ENCODE measurements at regions not wholly inside any gene's neighbourhood (a gene's known extent, or its start where the extent isn't known, plus 50 kb on each side); places are given as distances from the start of the nearest gene placed in this dataset.
A peak's percentile ranks its signal among the peaks of the same experiment; 100 is the strongest.

DNA sequence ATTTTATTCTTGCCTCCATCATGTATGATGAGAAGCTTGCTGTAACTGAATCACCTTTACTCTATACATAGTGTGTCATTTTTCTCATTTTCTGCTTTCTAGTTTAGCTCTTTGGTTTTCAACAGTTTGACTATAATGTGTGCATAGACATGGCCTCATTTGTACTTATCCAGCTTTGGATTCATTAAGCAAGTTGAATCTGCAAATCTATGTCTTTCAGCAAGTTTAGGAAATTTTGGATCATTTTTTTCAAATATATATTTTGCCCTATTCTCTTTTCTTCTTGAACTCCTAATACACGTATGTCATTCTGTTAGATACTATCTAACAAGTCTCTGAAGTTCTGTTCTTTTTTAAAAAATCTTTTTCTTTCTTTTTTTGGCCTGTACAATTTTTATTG is 57.8 kb downstream of the PRLHR start:
- Histone ChIP-seq H3K4me3 (ENCODE audit: low read depth in 1 of 2, low read length in 2 of 2) (no peak overlapping the region), H3K4me1 (ENCODE audit: insufficient read depth, low read length) (no peaks in the 10 kb centered on the region), H3K36me3 (ENCODE audit: insufficient read depth, low read length) (no peaks in the 10 kb centered on the region), H3K79me2 (ENCODE audit: insufficient read depth, low read length) (no peaks in the 10 kb centered on the region), H2AFZ (ENCODE audit: low read depth, low read length) (no peak overlapping the region), H3K27me3 (ENCODE audit: insufficient read depth, low read length, poor library complexity) (no peaks in the 10 kb centered on the region), H3K27ac (ENCODE audit: low read length) (no peak overlapping the region), H3K9me3 (ENCODE audit: insufficient read depth, low read length, severe bottlenecking) (no peaks in the 10 kb centered on the region), H3K4me2 (ENCODE audit: insufficient read depth, low read length) (no peak overlapping the region), H3K9ac (ENCODE audit: low read depth, low read length) (no peak overlapping the region), H4K20me1 (ENCODE audit: insufficient read depth, low read length) (no peaks in the 10 kb centered on the region)
- DNase-seq (no peak), ATAC-seq (ENCODE audit: insufficient read depth, low read depth) (no peak)
- TF ChIP-seq EZH2 (IDR thresholded peaks at IDR 0.05; ENCODE audit: borderline replicate concordance, low read depth, low read length, severe bottlenecking): no peak
- no peak for TF ChIP-seq CTCF (IDR thresholded peaks at IDR 0.05; ENCODE audit: borderline replicate concordance, extremely low read depth, low read length, poor library complexity, severe bottlenecking)

- H3K36me3 ChIP-seq (ENCODE audit: insufficient read depth, low read length): no peaks in the 10 kb centered on the region
Observed at GRCh38 chr10:118534136-118534535, 61.3 kb downstream of the PRLHR start.

DNA sequence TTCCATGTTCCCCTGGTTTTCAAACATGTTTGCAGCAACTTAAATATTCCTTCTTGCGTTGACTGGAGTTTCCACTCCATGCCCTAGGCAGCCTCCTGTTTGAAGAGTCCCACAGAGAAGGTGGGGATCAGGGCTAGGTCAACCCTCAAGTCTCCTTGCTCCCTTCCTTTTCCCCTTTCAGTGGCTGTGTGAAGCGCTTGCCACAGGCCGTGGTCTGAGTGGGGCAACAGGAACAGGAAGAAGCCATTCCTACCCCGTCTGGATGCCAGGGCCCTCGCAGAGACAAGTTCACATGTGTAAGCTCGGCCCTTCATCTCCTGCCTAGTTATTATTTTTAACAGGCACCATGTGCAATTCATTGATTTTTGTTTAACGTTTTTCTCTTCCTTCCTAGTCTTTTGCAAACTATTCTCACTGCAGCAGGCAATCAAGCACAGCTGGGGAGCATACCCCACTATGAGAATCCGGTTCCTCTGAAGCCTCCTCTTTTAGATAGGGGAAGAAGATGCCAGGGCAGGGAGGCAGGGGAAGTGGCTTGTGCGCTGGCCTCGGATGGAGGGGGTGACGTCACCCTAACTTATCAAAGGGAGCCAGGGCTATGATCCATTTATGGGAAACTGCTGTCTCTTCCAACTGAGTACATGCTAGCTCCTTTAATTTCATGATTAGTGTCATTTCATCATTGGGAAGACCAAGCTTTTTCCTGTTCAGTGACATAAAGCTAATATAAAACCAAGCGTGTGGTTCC is 64.2 kb downstream of the PRLHR start:
- no peaks in the 10 kb centered on the region for H3K9me3 ChIP-seq (ENCODE audit: insufficient read depth, low read length, severe bottlenecking)
- DNase-seq (peak; percentile 35), ATAC-seq (ENCODE audit: insufficient read depth, low read depth) (peak; percentile 61)
- H3K4me2 ChIP-seq (ENCODE audit: insufficient read depth, low read length): no peak overlapping the region
- TF ChIP-seq CTCF (IDR thresholded peaks at IDR 0.05; ENCODE audit: borderline replicate concordance, extremely low read depth, low read length, poor library complexity, severe bottlenecking) (no peak), EZH2 (IDR thresholded peaks at IDR 0.05; ENCODE audit: borderline replicate concordance, low read depth, low read length, severe bottlenecking) (no peak)
- no peaks in the 10 kb centered on the region for H4K20me1 ChIP-seq (ENCODE audit: insufficient read depth, low read length)
- H3K4me1 ChIP-seq (ENCODE audit: insufficient read depth, low read length): peaks cover 6% of the 10 kb centered on the region
- no peak overlapping the region for H3K27ac ChIP-seq (ENCODE audit: low read length)
- no peaks in the 10 kb centered on the region for H3K27me3 ChIP-seq (ENCODE audit: insufficient read depth, low read length, poor library complexity)
- no peak overlapping the region for H3K9ac ChIP-seq (ENCODE audit: low read depth, low read length)
- no peaks in the 10 kb centered on the region for H3K79me2 ChIP-seq (ENCODE audit: insufficient read depth, low read length)
- H2AFZ ChIP-seq (ENCODE audit: low read depth, low read length): peak overlapping the region; percentile 39; the same call in 1 of the 2 replicates
- no peak overlapping the region for H3K4me3 ChIP-seq (ENCODE audit: low read depth in 1 of 2, low read length in 2 of 2)
- no peaks in the 10 kb centered on the region for H3K36me3 ChIP-seq (ENCODE audit: insufficient read depth, low read length)

More at GRCh38 chr10:118534136-118534535, 61.3 kb downstream of the PRLHR start:
- H3K79me2 ChIP-seq (ENCODE audit: insufficient read depth, low read length): no peaks in the 10 kb centered on the region
- no peak overlapping the region for H2AFZ ChIP-seq (ENCODE audit: low read depth, low read length)
- H3K4me3 ChIP-seq (ENCODE audit: low read depth in 1 of 2, low read length in 2 of 2): no peak overlapping the region
- peaks cover 6% of the 10 kb centered on the region for H3K4me1 ChIP-seq (ENCODE audit: insufficient read depth, low read length)
- no peaks in the 10 kb centered on the region for H4K20me1 ChIP-seq (ENCODE audit: insufficient read depth, low read length)
- H3K4me2 ChIP-seq (ENCODE audit: insufficient read depth, low read length): no peak overlapping the region
- no peak for ATAC-seq (ENCODE audit: insufficient read depth, low read depth)
- H3K27ac ChIP-seq (ENCODE audit: low read length): no peak overlapping the region
- TF ChIP-seq CTCF (IDR thresholded peaks at IDR 0.05; ENCODE audit: borderline replicate concordance, extremely low read depth, low read length, poor library complexity, severe bottlenecking): no peak
- no peak for TF ChIP-seq EZH2 (IDR thresholded peaks at IDR 0.05; ENCODE audit: borderline replicate concordance, low read depth, low read length, severe bottlenecking)
- no peaks in the 10 kb centered on the region for H3K27me3 ChIP-seq (ENCODE audit: insufficient read depth, low read length, poor library complexity)
- H3K9ac ChIP-seq (ENCODE audit: low read depth, low read length): no peak overlapping the region
- DNase-seq: no peak
- no peaks in the 10 kb centered on the region for H3K9me3 ChIP-seq (ENCODE audit: insufficient read depth, low read length, severe bottlenecking)

Measured in DND-41 (cell line).